ENCODE measurements at regions not wholly inside any gene's neighbourhood (a gene's known extent, or its start where the extent isn't known, plus 50 kb on each side); places are given as distances from the start of the nearest gene placed in this dataset.

DNA sequence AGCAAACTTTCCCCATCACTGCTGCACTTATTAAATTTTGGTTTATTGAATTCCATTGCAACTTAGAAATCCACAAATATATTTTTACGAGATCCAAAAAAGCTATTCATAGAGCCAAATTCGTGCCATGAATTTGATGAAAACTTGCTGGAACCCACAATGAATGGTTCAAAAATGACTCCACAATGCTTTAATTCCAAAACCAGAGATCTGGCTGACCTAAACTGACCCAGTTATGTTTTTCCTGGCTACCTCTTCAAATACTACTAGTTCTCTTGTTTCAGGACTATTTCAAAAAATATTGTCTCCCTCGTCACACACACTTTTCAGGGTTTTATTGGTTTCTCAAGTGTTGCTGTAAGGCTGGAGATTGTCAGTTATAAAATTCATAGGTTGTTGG lies 474.8 kb downstream of the PDGFC start:
- TF ChIP-seq CTCF (IDR thresholded peaks at IDR 0.05) (no peak), EZH2 (IDR thresholded peaks at IDR 0.05; ENCODE audit: borderline replicate concordance, insufficient read depth, low read depth, low read length, poor library complexity, severe bottlenecking) (no peak)

All from B cell (primary cell).